Heart right ventricle (tissue), 16 donors: ENCODE measurements at regions not wholly inside any gene's neighbourhood (a gene's known extent, or its start where the extent isn't known, plus 50 kb on each side); places are given as distances from the start of the nearest gene placed in this dataset.

Experiments
- ATAC-seq, 8 donors: fragments of 200-7000 bp; cut with Tn5 transposase; one replicate each; pipeline ENCODE4 v1.9.1; 2020; ENCODE audit warnings: mild to moderate bottlenecking in 8 of 8, moderate library complexity in 8 of 8, moderate number of reproducible peaks in 1 of 8
- DNase-seq, 2 donors: peaks; one replicate each; pipeline ENCODE4 v3.0.0-alpha.2; 2020
- H3K27ac ChIP-seq, 10 donors: fragments of 200-600 bp; sonication (generic) in 2 of 10; one replicate each; pipeline versions ENCODE4 v1.5.0 to v1.8.0; 2020 to 2022; ENCODE audit warnings: mild to moderate bottlenecking in 3 of 10
- H3K27me3 ChIP-seq, 7 donors: fragments of 200-600 bp; one replicate each; pipeline ENCODE4 v1.8.0; 2021 to 2022; ENCODE audit warnings: mild to moderate bottlenecking in 2 of 7
- H3K36me3 ChIP-seq, 9 donors: fragments of 200-600 bp; sonication (generic) in 1 of 9; one replicate each; pipeline versions ENCODE4 v1.5.0 to v1.8.0; 2020 to 2022; ENCODE audit warnings: mild to moderate bottlenecking in 2 of 9
- H3K4me1 ChIP-seq, 9 donors: fragments of 200-600 bp; sonication (generic) in 1 of 9; one replicate each; pipeline versions ENCODE4 v1.5.0 to v1.8.0; 2020 to 2022; ENCODE audit warnings: mild to moderate bottlenecking in 4 of 9
- H3K4me3 ChIP-seq, 10 donors: fragments of 200-600 bp; sonication (generic) in 2 of 10; one replicate each; pipeline versions ENCODE4 v1.5.0 to v1.8.0; 2020 to 2022; ENCODE audit warnings: mild to moderate bottlenecking in 7 of 10, moderate library complexity in 2 of 10
- H3K9me3 ChIP-seq, 11 donors: fragments of 200-600 bp in 10 of 11; sonication (generic) in 2 of 11; one replicate each; pipeline versions ENCODE4 v1.5.0 to v1.8.0; 2013 to 2022; ENCODE audit warnings: mild to moderate bottlenecking in 2 of 11, control low read depth in 1 of 11, moderate library complexity in 1 of 11
- WGBS, 2 donors: extraction: QIAGEN DNeasy Blood & Tissue Kit; methylation state at CpG; one replicate each; pipeline ENCODE4 v1.1.7; 2013; ENCODE audit warnings: inconsistent platforms in 1 of 2; 5-methylcytosine and 5-hydroxymethylcytosine counted together
- intact Hi-C, 10 donors: fragments of 100-400 bp; cut with DNase I; formaldehyde crosslinking; loops; one replicate each; pipeline versions ENCODE4 v1.11.1 to v1.14.2; 2022
- TF ChIP-seq, protein P1 (sequence below), 9 donors: fragments of 200-600 bp; sonication (generic) in 2 of 9; IDR thresholded peaks; one replicate each; pipeline versions ENCODE4 v1.5.0 to v1.8.0; 2021 to 2022; ENCODE audit warnings: antibody characterized with exemption in 9 of 9, mild to moderate bottlenecking in 5 of 9, moderate library complexity in 1 of 9
- donor health status: Arrhythmogenic right ventricular cardiomyopathy.
- donor health status: ischemic (EF 13 %, LVEDD 7.1; RV severe dilation, severe dysfunction).
- donor health status: healthy with polysubstance abuse.
- donor health status: DM: no; HTN: yes; CAD: no.
- donor health status: DM: no; HTN: no; CAD: no.
- donor health status: ischemic (EF 25% LVEDD 6.9; RV normal size, moderate dysfunction).
- donor health status: ischemic (EF 25% LVEDD 5.7; RV mildly dilated, moderate dysfunction).
- donor health status: healthy.
- donor health status: DM: yes; HTN: yes; CAD: no.
- donor health status: Ischemic cardiomyopathy.
- donor health status: ischemic (EF 35%, LVEDD 5.7; RV mildly dilated, moderate dysfunction).
- donor health status: nonischemic (EF 11% LVEDD 7.7; RV severe dilation, severe dysfunction).
- donor health status: DM: yes; HTN: yes; CAD: no.
- donor health status: PGD.
- donor health status: ischemic (EF 29% LVEDD 5.4; RV normal size, mild dysfunction).
- donor health status: nonischemic (EF 23%, LVEDD 6.1; RV moderate dilation, normal function).

DNA sequence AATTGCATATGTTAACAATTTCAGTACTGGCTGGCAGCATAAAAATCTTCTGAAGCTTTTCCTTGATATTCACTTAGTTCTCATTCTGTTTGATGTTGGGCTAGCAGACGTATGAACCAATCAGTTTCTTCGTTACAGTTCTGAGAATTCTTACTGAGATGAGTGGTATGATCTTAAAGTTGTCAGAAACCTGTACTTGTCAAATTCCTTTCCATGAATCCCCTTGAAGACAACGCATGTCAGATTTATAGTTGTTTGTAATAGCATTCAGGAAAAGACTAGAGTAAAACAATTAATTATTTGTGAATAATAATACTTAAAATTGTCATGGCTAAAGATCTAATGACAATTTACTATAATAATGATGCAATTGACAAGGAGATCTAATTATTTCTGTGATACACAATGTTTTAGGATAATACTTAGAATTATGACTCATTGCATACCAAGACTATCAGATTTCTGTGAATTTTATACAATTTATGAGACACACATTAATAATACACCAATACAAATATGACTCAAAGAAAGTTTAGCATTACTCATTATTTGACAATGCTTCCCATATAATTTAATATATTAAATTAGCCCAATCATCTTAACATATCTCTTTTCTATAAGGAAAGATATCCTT is 447.2 kb downstream of the RFC3 start:
- 85 to 89% methylated on average over 3 of the region's 3 CpGs for WGBS, 2 donors
- H3K9me3 ChIP-seq, result peaks cover 0 to 9% (median 0%) of the 10 kb centered on the region in 11 donors
- no peak overlapping the region for H3K27ac ChIP-seq
- ATAC-seq, result no peak
- intact Hi-C loops, result no loop called here
- no peaks in the 10 kb centered on the region for H3K36me3 ChIP-seq
- DNase-seq, result no peak
- no peaks in the 10 kb centered on the region for H3K27me3 ChIP-seq
- H3K4me1 ChIP-seq, result no peaks in the 10 kb centered on the region
- no peak overlapping the region for H3K4me3 ChIP-seq
- TF ChIP-seq, protein P1, sequence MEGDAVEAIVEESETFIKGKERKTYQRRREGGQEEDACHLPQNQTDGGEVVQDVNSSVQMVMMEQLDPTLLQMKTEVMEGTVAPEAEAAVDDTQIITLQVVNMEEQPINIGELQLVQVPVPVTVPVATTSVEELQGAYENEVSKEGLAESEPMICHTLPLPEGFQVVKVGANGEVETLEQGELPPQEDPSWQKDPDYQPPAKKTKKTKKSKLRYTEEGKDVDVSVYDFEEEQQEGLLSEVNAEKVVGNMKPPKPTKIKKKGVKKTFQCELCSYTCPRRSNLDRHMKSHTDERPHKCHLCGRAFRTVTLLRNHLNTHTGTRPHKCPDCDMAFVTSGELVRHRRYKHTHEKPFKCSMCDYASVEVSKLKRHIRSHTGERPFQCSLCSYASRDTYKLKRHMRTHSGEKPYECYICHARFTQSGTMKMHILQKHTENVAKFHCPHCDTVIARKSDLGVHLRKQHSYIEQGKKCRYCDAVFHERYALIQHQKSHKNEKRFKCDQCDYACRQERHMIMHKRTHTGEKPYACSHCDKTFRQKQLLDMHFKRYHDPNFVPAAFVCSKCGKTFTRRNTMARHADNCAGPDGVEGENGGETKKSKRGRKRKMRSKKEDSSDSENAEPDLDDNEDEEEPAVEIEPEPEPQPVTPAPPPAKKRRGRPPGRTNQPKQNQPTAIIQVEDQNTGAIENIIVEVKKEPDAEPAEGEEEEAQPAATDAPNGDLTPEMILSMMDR (IDR thresholded peaks at IDR 0.05), result no peak

DNA sequence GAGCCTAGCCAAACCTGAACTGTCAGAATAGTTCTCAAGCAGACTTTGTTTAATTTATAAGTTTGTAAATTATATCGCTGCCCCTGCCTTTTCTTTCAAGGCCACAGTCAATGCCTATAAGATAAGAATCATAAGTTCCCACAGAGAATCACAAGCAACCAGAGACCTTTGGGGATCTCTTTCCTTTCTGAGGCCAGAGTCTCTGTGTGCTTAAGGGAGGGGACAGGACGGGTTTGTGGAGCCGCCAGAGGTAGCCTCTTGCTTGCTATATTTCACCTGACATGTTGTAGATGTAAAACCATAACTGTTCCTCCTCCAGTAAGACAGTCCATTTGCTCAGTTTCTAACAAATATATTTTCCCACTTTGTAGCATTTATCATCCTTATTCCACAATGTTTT is 458.8 kb downstream of the RFC3 start:
- TF ChIP-seq, protein P1 (IDR thresholded peaks at IDR 0.05), result no peak
- peaks cover 0 to 8% (median 0%) of the 10 kb centered on the region in 9 donors for H3K4me1 ChIP-seq
- H3K9me3 ChIP-seq, result peaks cover 0 to 6% (median 0%) of the 10 kb centered on the region in 11 donors
- intact Hi-C loops, result no loop called here
- 94 to 96% methylated on average over 3 of the region's 3 CpGs for WGBS, 2 donors
- H3K36me3 ChIP-seq, result no peaks in the 10 kb centered on the region
- H3K27ac ChIP-seq, result no peak overlapping the region
- ATAC-seq, result no peak
- H3K27me3 ChIP-seq, result no peaks in the 10 kb centered on the region
- no peak overlapping the region for H3K4me3 ChIP-seq
- DNase-seq, result no peak

DNA sequence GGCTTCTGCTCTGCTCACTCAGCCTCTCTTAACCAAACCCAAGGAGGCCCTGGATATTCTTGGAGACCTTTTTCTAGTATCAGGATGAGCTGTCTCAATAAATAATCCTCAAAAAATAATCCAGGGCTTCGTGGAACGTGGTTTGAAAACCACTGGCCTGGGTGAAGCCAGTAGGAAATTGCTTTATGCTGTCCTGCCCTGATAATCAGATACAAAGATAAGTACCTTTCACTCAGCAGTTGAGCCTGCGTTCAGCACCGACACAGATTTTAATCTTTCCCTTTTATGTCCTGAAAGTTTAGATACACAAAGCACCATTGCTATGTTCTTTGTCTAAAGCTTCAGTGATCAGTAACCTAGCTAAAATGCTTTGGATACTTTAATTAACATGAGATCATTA is 460.0 kb downstream of the RFC3 start:
- Histone ChIP-seq H3K36me3 (no peaks in the 10 kb centered on the region), H3K27ac (no peak overlapping the region), H3K9me3 (peaks cover 0 to 6% (median 0%) of the 10 kb centered on the region in 11 donors), H3K4me1 (peaks cover 0 to 8% (median 0%) of the 10 kb centered on the region in 9 donors), H3K4me3 (no peak overlapping the region), H3K27me3 (no peaks in the 10 kb centered on the region)
- TF ChIP-seq, protein P1 (IDR thresholded peaks at IDR 0.05), result no peak
- intact Hi-C loops, result no loop called here
- ATAC-seq (no peak), DNase-seq (no peak)
- WGBS, 2 donors, result 42 to 59% methylated on average over 4 of the region's 4 CpGs

DNA sequence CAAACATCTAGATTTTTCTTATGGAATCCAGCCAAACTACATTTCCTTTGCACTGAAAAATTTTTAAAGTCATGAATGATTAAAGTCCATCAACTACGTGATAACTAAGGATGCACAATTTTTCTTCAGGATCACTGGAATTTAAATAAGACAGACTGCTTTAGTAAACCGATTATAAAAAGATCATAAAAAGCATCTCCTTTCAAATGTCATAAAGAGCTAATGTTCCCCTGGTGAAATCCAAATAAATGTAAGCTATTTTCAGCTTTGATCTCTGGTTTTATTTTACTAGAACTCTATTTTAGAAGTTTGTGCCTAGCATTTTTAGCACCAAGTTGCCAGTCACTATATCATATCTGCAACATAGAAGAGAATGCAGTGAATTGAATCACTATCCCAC is 460.8 kb downstream of the RFC3 start:
- H3K27me3 ChIP-seq, result no peaks in the 10 kb centered on the region
- ATAC-seq (no peak), DNase-seq (no peak)
- no peak overlapping the region for H3K27ac ChIP-seq
- no peaks in the 10 kb centered on the region for H3K36me3 ChIP-seq
- intact Hi-C loops, result no loop called here
- H3K9me3 ChIP-seq, result peaks cover 0 to 14% (median 2%) of the 10 kb centered on the region in 11 donors
- no peak overlapping the region for H3K4me3 ChIP-seq
- WGBS, 2 donors, result 54 to 68% methylated on average over 2 of the region's 2 CpGs
- H3K4me1 ChIP-seq, result peaks cover 0 to 8% (median 0%) of the 10 kb centered on the region in 9 donors
- TF ChIP-seq, protein P1 (IDR thresholded peaks at IDR 0.05), result no peak
